SK-N-SH treated with all-trans-retinoic acid at 6 μM for 48 hours (cell line): ENCODE measurements at regions not wholly inside any gene's neighbourhood (a gene's known extent, or its start where the extent isn't known, plus 50 kb on each side); places are given as distances from the start of the nearest gene placed in this dataset.

ENCODE experiments used
- RARB ChIP-seq: fragments of 250-450 bp; sonication (Bioruptor Pico); IDR thresholded peaks from 2 replicates; pipeline ENCODE4 v1.8.0; 2021; ENCODE audit warnings: mild to moderate bottlenecking, moderate library complexity
- TF ChIP-seq, protein P1 (sequence below): fragments of 250-450 bp; sonication (Bioruptor Pico); IDR thresholded peaks from 2 replicates; pipeline ENCODE4 v1.5.0; 2020; ENCODE audit warnings: mild to moderate bottlenecking, moderate library complexity

GRCh38 chr1:59006289-59006658, 222.4 kb upstream of the JUN start:
- no peak for TF ChIP-seq RARB
- TF ChIP-seq, protein P1, sequence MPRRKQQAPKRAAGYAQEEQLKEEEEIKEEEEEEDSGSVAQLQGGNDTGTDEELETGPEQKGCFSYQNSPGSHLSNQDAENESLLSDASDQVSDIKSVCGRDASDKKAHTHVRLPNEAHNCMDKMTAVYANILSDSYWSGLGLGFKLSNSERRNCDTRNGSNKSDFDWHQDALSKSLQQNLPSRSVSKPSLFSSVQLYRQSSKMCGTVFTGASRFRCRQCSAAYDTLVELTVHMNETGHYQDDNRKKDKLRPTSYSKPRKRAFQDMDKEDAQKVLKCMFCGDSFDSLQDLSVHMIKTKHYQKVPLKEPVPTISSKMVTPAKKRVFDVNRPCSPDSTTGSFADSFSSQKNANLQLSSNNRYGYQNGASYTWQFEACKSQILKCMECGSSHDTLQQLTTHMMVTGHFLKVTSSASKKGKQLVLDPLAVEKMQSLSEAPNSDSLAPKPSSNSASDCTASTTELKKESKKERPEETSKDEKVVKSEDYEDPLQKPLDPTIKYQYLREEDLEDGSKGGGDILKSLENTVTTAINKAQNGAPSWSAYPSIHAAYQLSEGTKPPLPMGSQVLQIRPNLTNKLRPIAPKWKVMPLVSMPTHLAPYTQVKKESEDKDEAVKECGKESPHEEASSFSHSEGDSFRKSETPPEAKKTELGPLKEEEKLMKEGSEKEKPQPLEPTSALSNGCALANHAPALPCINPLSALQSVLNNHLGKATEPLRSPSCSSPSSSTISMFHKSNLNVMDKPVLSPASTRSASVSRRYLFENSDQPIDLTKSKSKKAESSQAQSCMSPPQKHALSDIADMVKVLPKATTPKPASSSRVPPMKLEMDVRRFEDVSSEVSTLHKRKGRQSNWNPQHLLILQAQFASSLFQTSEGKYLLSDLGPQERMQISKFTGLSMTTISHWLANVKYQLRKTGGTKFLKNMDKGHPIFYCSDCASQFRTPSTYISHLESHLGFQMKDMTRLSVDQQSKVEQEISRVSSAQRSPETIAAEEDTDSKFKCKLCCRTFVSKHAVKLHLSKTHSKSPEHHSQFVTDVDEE (CRISPR knock-in tag), result no peak
